ENCODE measurements at regions not wholly inside any gene's neighbourhood (a gene's known extent, or its start where the extent isn't known, plus 50 kb on each side); places are given as distances from the start of the nearest gene placed in this dataset.
"Not testable (repeated sequence)": the region's sequence is repeated elsewhere in the genome, so short reads cannot be mapped to it uniquely, and the experiment has no call there.

DNA sequence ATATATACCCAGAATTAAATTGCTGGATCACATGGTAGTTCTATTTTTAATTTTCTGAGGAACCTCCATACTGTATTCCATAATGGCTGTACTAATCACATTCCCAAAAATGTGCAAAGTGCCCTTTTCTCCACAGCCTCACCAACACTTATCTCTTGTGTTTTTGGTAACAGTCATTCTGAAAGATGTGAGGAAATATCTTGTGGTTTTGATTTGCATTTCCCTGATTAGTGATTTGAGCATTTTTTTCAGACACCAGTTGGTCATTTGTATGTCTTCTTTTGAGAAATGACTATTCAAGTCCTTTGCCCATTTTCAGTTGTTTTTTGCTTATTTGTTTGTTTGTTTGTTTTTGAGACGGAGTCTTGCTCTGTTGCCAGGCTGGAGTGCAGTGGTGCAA lies 98.1 kb upstream of the SIMC1 start:
- not testable (repeated sequence) for DNase-seq (ENCODE audit: low spot score)

DNA sequence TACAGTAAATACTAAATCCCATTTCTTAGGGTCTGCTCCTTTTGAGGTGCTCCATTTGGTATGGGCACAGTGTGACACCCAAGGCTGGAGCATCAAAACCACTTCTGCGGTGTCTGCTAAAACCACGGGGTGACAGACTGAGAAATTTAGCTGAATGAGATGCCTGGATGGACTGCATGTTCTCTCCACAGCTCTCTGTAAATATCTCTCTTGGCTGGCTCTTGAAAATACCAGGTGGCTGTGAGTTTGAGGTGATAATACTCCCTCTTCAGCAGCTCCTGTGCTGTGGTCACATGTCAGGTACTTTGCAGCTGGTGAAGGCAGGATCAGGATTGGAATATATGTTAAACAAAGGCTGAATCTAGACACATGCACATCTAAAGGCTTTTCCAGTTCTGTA lies 93.7 kb upstream of the SIMC1 start:
- no peak for DNase-seq (ENCODE audit: low spot score)

DNA sequence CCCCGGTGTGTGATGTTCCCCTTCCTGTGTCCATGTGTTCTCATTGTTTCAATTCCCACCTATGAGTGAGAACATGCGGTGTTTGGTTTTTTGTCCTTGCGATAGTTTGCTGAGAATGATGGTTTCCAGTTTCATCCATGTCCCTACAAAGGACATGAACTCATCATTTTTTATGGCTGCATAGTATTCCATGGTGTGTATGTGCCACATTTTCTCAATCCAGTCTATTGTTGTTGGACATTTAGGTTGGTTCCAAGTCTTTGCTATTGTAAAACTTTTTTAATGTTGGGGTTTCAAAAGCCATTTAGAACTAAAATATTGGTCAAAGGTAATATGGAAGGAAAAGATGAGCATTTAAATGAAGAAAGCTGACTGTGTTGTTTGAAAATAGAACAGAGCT lies 88.3 kb upstream of the SIMC1 start:
- not testable (repeated sequence) for DNase-seq (ENCODE audit: low spot score)

DNA sequence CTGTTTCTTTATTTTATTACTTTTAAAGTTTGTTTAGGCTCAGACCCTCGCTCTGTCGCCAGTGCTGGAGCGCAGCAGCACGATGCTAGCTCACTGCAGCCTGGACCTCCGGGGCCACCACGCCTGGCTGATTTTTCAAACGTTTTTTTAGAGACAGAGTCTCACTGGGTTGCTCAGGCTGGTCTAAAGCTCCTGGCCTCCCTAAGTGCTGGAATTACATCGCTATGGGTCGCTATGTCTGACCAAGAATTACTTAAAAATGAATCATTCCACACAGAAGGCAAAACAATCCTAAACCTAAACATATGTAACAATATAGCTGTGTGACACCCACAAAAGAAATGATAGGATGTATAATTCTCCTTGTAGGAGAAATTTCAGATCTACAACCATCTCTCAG lies 86.9 kb upstream of the SIMC1 start:
- no peak for DNase-seq (ENCODE audit: low spot score)

DNA sequence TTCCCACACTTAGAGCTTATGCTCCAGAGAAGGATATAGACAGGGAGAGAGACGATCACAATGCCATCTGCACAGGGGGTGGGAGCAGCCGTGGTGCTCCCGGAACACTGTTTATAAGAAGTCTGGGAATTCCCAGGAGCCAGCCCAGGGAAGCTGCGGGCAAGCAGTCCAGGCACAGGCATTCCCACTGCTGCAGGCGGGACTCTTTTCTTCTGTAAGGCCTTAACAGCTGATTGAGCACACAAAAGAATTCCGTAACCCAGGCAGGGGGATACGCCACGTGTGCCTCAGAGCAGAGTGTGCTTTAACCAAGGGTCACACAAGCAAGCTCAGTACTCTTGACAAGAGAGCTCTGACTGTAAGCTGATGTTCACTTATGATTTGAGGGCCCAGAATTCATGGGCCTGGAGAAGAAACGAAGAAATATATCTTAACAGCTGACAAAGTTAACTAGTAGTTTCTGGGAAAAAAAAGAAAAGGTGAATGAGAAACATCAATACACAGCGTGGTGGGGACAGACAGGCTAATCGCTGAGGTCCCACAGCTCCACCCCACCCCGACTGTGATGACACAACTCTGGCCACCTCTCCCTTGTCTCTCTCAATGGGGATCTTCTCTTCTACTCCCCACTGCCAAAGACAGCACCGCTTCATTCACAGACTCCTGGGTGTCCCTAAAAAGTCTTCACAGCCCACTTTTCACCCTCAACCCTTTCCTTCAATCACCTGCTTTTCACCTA lies 85.9 kb upstream of the SIMC1 start:
- DNase-seq (ENCODE audit: low spot score) = no peak

DNA sequence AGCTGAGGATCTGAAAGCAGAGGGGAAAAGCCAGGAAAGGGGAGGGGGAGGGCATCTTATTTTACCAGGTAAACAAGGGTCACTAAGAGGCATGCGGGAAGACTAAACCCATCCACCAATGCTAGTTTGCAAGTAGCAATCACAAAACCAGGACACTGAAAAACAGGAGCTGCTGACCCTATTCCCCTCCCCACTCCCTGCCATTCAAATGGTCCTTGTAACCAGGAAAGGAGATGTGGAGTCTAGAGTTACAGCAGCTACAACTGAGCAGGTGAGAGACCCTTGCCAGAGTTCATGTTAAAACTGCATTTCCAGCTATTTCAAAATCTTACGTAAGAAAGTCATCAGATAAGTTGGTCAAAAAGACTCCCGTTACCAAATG lies 85.3 kb upstream of the SIMC1 start:
- no peak for DNase-seq (ENCODE audit: low spot score)

DNA sequence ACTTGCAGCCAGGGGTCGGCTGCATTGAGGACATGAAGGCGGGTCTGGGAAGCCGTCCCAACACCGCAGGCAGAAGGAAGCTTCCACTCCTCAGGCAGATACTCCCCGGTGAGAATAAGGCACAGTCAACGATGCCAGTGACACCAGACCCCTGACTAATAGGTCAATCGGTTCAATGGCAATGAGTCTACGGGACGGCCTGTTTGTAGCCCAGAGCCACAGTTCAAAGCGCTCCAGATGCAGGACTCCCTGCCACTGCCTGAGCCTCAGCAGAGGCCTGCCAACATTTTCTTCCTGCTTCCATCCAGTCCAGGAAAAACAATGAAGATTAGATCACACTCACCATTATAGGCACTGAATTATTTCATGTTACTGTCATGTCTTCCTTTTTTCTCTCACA lies 84.5 kb upstream of the SIMC1 start:
- no peak for DNase-seq (ENCODE audit: low spot score)

DNA sequence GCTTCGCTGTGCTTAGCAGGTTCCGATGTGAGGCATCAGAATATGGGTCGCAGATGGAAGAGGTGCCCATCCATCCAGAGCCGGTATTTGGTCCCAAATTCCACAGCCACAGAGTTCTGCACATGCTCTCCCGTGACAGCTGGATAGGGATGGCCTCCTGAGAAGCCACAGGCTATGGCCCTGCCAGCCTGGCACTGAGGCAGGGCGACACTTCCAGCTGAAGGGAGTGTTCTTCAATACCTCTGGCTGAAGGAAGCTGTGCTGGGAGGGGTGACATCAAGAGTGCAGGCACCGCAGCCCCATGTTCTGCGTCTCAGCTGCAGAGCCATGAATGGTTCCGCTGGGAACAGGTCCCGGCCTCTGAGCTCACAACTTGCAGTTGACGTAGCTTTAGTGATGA lies 83.4 kb upstream of the SIMC1 start:
- no peak for DNase-seq (ENCODE audit: low spot score)

DNA sequence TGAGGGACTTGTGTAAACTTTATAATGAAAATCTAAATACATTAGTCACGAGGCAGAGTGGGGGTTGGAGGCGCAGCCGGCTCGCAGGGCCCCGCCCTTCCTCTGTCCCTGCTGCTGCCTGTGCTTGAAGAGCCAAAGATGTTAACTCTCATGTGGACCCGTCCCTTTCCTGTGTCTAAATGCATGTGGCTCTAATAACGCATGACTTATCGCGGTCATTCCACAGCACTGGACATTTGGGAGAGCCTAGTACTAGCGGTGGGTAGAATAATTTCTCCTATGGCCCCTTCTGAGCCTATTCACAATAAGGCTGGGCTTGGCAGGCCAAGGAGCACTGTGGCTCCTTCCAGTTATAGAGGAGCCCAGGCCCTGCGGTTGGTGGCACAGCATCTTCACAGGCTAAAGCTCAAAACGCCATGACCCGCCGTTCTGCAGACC lies 82.3 kb upstream of the SIMC1 start:
- DNase-seq (ENCODE audit: low spot score) = no peak

DNA sequence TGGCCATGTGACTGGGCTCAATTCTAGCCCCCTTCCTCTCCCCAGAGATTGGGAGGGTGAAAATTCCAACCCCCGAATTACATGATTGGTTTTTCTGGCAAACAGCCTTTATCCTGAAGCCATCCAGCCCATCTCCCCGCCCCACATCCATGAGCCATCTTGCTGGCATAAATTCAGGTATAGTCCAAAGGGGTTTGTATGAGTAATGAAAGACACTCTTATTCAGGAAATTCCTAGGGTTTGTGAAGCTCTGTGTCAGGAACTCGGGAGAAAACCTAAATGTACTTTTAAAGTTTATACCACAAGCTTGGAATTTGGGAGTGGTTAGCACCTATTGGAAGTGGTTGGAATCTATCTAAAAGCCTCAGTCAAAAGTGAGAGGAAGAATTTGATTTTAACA lies 80.6 kb upstream of the SIMC1 start:
- no peak for DNase-seq (ENCODE audit: low spot score)

DNA sequence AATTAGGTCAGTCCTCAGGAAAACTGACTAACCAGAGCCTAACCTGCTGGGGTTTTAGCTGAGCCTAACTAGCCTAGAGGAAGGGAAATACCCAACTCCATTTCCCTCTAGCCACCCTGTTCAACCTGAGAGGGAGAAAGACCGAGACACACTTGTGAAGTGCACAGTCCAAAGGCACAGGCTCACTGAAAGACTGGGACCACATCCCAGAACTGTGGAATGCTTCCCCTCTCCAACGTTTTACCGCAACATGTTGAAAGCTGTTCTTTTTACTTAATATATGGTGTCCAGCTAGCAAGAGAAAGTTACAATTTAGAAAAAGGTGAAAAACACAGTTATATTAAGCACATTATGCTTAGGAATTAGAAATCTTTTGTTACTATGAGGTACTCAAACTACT lies 76.8 kb upstream of the SIMC1 start:
- DNase-seq (ENCODE audit: low spot score) = no peak

DNA sequence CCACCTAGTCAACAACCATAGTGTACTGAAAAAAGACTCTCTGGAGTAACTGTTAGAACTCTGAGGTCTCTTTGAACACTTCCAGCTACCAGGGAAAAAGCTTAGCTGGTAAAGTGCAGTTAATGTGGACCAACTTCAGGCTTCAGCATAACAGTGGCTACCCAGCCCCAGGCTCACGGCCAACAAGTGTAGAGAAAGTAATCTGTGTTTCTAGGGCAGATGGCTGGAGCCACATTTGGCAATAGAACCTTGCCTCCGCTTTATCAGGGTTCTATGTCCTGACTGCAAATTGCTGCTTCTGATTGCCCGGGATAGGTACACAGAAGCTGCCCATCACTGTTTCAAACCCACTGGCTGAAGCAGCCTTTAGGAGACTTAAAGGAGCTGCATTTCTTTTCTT lies 76.0 kb upstream of the SIMC1 start:
- peak; percentile 22 for DNase-seq (ENCODE audit: low spot score)

DNA sequence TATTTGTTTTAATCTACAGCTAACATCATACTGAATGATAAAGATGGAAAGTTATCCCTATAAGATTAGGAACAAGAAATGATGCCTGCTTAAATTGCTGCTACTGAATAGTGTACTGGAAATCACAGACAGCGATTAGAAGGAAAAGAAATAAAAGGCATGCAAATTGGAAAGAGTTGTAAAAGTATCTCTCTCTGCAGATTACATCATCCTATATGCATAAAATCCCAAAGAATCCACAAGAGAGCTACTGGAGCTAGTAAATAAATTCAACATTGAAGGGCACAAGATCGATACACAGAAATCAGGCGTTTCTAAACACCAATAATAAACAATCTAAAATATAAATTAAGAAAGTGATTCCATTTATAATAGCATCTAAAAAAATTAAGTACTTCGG lies 75.3 kb upstream of the SIMC1 start:
- no peak for DNase-seq (ENCODE audit: low spot score)

DNA sequence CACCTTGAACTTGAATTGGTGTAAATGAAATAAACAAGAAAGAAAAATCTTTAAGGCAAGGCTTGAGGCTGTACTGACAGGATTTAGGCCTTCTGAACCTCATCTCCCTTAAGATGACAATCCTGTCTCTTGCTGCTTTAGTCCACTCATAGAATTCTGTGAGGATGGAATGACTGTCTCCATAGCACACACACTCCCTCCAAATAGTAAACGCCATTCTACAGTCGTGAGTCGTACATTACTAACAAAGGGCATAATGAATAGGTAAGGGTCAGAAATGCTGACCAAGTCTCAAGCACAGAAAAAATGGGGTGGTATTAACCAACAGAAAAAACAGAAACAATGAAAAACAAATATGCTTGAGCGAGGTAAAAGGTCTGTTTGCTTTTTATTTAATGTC lies 71.8 kb upstream of the SIMC1 start:
- no peak for DNase-seq (ENCODE audit: low spot score)

DNA sequence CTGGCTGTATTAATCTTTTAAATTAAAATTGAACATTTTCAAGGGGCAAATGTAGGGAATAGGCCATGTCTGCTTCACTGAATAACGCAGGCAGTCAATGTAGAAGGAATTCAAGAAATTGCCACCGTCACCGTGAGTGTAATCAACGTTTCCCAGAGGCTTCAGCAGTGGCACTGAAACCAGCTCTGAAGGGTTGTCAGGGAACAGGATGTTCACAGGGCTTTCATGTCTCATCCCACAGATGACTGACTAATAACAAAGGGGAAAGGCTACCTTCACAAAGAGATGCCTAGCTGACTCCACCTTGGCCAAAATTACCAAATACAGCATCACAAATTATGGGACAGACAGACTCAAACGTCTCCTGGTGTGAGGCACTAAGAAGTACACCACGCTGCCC lies 70.4 kb upstream of the SIMC1 start:
- no peak for DNase-seq (ENCODE audit: low spot score)

DNA sequence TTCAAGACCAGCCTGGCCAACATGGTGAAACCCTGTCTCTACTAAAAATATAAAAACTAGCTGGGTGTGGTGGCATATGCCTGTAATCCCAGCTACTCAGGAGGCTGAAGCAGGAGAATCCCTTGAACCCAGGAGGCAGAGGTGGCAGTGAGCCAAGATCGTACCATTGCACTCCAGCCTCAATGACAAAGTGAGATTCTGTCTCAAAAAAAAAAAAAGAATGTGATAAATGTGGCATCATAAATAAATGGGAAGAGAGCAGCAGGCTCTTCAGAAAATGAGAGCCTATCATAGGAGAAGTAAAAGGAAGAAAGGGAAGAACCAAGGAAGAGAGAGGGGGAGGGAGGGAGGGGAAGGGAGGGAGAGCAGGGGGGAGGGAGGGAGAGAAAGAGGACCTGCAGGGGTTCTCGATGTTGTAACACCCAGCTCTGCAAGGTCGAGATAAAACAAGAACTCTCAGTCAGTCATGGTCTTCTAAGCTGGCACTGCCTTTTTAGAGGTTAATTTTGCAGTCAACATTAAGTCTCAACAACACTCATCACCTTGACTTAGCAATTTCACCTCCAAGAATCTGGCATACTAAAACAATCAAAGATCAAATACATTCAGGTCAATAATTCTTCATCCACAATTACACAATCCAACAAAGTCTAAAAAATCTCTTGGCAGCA lies 68.7 kb upstream of the SIMC1 start:
- DNase-seq (ENCODE audit: low spot score) = no peak

DNA sequence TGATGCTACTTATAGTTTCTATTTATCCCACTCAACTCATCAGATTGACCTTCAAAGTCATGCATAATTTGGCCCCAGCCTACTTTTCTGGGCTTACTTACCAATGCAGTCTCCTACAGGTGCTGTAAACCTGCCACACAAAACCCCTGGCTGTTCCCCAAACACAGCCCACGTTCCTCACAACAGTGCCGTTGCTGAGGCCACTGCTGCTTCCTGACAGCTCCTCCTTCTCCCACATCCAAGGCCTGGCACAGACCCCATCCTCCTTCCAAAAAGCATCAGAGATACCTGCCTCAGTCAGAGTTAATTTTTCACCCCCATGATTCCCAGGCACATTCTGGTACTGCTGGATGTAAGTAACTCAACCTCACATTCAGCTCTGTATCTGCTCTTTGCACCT lies 68.1 kb upstream of the SIMC1 start:
- no peak for DNase-seq (ENCODE audit: low spot score)

DNA sequence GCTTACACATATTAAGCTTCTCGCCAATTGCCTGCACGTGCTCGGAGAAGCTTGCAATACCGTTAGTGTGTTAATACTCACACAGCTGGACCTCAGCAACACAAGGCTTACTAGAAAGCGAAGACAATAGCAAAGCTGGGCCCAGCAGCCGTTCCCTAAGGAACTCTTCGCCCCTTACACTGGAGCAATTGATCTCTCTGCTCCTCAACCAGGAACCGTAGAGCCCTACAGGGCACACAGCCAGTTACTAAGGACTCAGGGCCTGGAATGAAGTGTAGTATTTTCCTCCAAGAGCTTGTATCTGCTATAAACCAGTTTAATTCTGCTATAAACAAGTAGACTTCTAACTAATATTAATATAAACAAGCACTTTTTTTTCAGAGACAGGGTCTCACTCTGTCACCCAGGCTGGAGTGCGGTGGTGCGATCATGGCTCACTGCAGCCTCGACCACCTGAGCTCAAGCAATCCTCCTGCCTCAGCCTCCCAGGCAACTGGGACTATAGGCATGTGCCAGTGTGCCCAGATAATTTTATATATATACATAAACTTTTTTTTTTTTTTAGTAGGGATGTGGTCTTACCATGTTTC lies 67.0 kb upstream of the SIMC1 start:
- peak; percentile 15 for DNase-seq (ENCODE audit: low spot score)

DNA sequence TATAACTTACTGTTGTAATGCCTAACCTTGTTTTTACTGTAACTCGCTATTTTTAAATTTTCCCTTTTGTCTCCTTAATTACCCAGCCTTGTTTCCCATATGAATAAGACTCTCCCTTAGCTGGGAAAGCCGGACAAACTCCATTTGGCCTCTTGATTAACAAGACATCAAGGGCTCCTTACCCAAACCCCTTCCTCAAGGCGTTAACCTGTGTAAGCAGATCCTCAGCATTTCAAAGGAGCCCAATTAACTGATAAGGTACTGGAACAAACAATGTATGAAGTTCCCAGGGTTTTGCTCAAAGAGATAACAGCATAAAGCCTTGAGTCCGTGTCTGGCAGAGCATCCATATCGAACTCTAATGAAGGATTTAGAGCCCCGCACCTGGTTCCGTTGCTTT lies 66.0 kb upstream of the SIMC1 start:
- no peak for DNase-seq (ENCODE audit: low spot score)

DNA sequence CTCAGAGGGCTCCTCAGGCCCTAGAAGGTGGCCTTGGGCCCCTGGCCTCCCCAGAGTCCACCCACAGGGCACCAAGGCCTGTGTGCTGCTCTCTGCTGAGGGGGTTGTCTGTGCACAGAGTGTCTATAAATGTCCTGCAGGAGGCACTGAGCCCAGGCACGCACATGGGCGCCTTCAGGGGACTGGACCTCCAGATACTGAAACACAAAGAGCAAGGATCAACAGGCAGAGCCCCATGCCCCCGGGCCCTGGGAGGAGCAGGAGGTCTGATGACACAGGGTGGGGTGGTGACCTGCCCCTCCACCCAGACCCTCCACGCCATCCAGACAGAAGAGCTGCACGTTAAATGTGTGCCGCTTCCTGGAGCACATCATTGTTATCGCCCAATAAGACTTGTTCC lies 64.6 kb upstream of the SIMC1 start:
- DNase-seq (ENCODE audit: low spot score) = no peak

DNA sequence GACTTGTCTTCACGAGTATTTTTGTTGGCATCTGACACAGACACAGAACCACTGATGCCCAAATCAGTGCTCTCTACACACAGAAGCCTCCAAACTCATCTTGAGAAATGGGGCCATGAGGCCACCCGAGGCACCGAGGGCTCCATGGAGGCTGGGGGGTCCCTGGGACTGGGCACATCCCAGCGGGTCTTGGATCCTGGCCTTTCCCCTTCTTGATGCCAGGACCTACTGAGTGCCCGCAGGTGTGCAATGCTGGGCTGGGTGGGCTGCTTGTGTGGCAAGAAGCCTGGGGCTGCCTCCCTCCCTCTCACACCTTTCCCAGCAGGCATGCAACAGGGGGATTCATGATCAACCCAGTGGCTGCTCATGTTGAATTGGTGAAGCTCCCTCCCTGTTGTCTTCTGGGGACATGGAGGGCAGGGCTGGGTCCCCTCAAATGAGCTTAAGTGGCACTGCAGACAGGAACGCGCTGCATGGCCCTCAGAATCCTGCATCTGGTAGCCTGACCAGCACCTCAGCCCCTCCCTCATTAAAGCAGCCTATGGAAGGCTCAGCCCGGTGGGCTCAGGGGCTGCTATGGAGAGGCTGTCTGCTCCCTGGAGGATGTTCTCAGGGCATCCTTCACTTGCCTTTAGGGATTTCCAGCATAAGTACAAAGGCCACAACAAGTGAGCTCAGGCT lies 63.7 kb upstream of the SIMC1 start:
- DNase-seq (ENCODE audit: low spot score) = no peak

DNA sequence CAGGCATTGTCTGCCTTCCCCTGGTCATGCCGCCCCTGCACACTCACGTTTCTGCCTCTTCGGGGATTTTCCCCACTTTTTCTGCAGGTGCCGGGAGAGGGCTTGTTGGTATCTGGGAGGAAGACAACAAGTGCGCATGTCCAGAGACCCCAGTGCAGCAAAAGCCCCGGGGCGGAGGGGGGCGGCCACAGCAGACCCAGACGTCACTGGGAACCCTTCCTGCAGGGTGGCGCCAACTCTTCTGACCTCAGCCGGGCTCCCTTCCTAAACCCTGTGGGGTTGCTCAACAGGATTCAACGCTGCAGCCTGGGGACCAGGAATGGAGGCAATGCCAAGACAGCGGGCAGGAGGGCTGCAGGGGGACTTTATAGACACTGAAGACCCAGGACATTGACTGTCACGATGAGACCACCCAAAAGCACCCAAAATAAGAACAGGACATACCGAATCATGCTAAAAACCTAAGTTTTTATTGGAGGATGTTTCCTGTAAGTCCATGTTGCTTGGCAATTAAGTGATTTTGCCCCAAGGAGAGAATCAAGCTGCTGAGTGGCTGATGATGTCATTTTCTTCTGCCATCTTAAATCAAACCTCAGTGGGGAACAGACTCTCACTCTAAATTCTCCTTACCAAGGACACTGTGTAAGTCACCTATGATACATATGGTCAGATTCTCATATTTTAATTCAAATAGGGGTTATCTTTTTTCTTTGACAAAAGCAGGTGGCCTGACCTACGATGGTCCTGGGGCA lies 62.9 kb upstream of the SIMC1 start:
- no peak for DNase-seq (ENCODE audit: low spot score)
